IMR-90 (cell line): ENCODE measurements at regions not wholly inside any gene's neighbourhood (a gene's known extent, or its start where the extent isn't known, plus 50 kb on each side); places are given as distances from the start of the nearest gene placed in this dataset.

Experiments
- ATAC-seq: fragments of 200-7000 bp; cut with Tn5 transposase; 2 replicates; pipeline ENCODE4 v1.9.1; 2020; ENCODE audit warnings: low read depth, mild to moderate bottlenecking, moderate library complexity
- BruUV-seq: library from RNA; stranded (reverse); fragments of 400-500 nt; replicated peaks from 2 replicates; lab custom pipeline; 2021; lab: Mats Ljungman, UMichigan
- CTCF ChIA-PET: fragments of 300-600 bp; formaldehyde crosslinking; extraction: SDS; loops from one replicate; lab custom pipeline; 2021; ENCODE audit warnings: antibody characterized with exemption; lab: Yijun Ruan, JAX
- POLR2A ChIA-PET: fragments of 300-600 bp; sonication (Branson Sonifier 250); formaldehyde crosslinking; loops from one replicate; lab custom pipeline; 2022; ENCODE audit warnings: antibody characterized with exemption; ENCODE audit not compliant: unreplicated experiment; lab: Charles Lee
- DNase-seq: peaks from one replicate; pipeline ENCODE4 v3.0.0; 2013
- H2AFZ ChIP-seq: replicated peaks from 2 replicates; pipeline ENCODE3; 2013; ENCODE audit warnings: low read length, mild to moderate bottlenecking; ENCODE audit not compliant: poor library complexity
- H2AK5ac ChIP-seq: 2 replicates; pipeline ENCODE4 v1.6.1; 2013; ENCODE audit warnings: low read depth, low read length, inconsistent platforms
- H2AK9ac ChIP-seq: replicated peaks from 2 replicates; pipeline ENCODE3; 2013; ENCODE audit warnings: mild to moderate bottlenecking, low read depth, low read length, moderate library complexity; ENCODE audit not compliant: poor library complexity
- H2BK120ac ChIP-seq: 2 replicates; pipeline ENCODE4 v1.6.1; 2013; ENCODE audit warnings: low read depth, low read length, inconsistent platforms
- H2BK15ac ChIP-seq: 3 replicates; pipeline ENCODE4 v1.6.1; 2013; ENCODE audit warnings: low read depth, low read length, inconsistent platforms
- H2BK20ac ChIP-seq: 2 replicates; pipeline ENCODE4 v1.6.1; 2013; ENCODE audit warnings: low read depth, mild to moderate bottlenecking, inconsistent platforms, low read length, moderate library complexity
- H2BK5ac ChIP-seq: 2 replicates; pipeline ENCODE4 v1.6.1; 2013; ENCODE audit warnings: mild to moderate bottlenecking, low read depth, low read length, inconsistent platforms; ENCODE audit not compliant: poor library complexity, severe bottlenecking
- H3K14ac ChIP-seq: replicated peaks from 2 replicates; pipeline ENCODE4 v1.6.1; 2013; ENCODE audit warnings: low read depth, low read length, inconsistent platforms
- H3K18ac ChIP-seq: 2 replicates; pipeline ENCODE4 v1.6.1; 2013; ENCODE audit warnings: low read depth, low read length, control low read depth
- H3K23ac ChIP-seq: 2 replicates; pipeline ENCODE4 v1.6.1; 2013; ENCODE audit warnings: low read depth, low read length, inconsistent platforms
- H3K27ac ChIP-seq: 2 replicates; pipeline ENCODE4 v1.5.1; 2013; ENCODE audit warnings: mild to moderate bottlenecking, control low read depth, low read length; ENCODE audit not compliant: insufficient read depth
- H3K27me3 ChIP-seq: 2 replicates; pipeline ENCODE4 v1.6.1; 2013; ENCODE audit warnings: low read length; ENCODE audit not compliant: control insufficient read depth, insufficient read depth
- H3K36me3 ChIP-seq: 2 replicates; pipeline ENCODE4 v1.6.1; 2013; ENCODE audit warnings: low read length, mixed read lengths; ENCODE audit not compliant: control insufficient read depth, insufficient read depth
- H3K4ac ChIP-seq: 2 replicates; pipeline ENCODE4 v1.6.1; 2013; ENCODE audit warnings: low read depth, low read length, inconsistent platforms
- H3K4me1 ChIP-seq: 2 replicates; pipeline ENCODE4 v1.6.1; 2013; ENCODE audit warnings: low read length, mixed read lengths; ENCODE audit not compliant: control insufficient read depth, insufficient read depth
- H3K4me2 ChIP-seq: 2 replicates; pipeline ENCODE4 v1.6.1; 2013; ENCODE audit warnings: low read depth, mild to moderate bottlenecking, control low read depth, low read length, moderate library complexity
- H3K4me3 ChIP-seq: 2 replicates; pipeline ENCODE4 v1.5.1; 2013; ENCODE audit warnings: low read depth, mild to moderate bottlenecking, control low read depth, low read length, moderate library complexity; ENCODE audit not compliant: insufficient read depth
- H3K56ac ChIP-seq: 2 replicates; pipeline ENCODE4 v1.6.1; 2013; ENCODE audit warnings: low read length, inconsistent platforms; ENCODE audit not compliant: insufficient read depth; ENCODE audit errors: extremely low read depth
- H3K79me1 ChIP-seq, 2 experiments: 2 replicates each; pipeline ENCODE4 v1.6.1; 2013; ENCODE audit warnings: low read length in 2 of 2, inconsistent platforms in 1 of 2, low read depth in 1 of 2
- H3K9ac ChIP-seq: 2 replicates; pipeline ENCODE4 v1.6.1; 2013; ENCODE audit warnings: low read depth, low read length, control low read depth
- H3K9me1 ChIP-seq: 2 replicates; pipeline ENCODE4 v1.6.1; 2013; ENCODE audit warnings: low read length, inconsistent platforms; ENCODE audit not compliant: insufficient read depth
- H3K9me3 ChIP-seq: 2 replicates; pipeline ENCODE4 v1.6.1; 2013; ENCODE audit warnings: low read length; ENCODE audit not compliant: control insufficient read depth, insufficient read depth
- H4K20me1 ChIP-seq: 2 replicates; pipeline ENCODE4 v1.6.1; 2013; ENCODE audit warnings: low read length, inconsistent platforms; ENCODE audit not compliant: insufficient read depth
- H4K5ac ChIP-seq: 2 replicates; pipeline ENCODE4 v1.6.1; 2013; ENCODE audit warnings: mild to moderate bottlenecking, low read depth, low read length, control low read depth
- H4K8ac ChIP-seq, 2 experiments: 2 replicates each; pipeline ENCODE4 v1.6.1; 2013; ENCODE audit warnings: low read depth in 2 of 2, low read length in 2 of 2, control low read depth in 1 of 2, inconsistent platforms in 1 of 2
- H4K91ac ChIP-seq: 2 replicates; pipeline ENCODE4 v1.6.1; 2013; ENCODE audit warnings: low read depth, low read length, inconsistent platforms; ENCODE audit not compliant: insufficient read depth
- BHLHE40 ChIP-seq: fragments of 150-350 bp; IDR thresholded peaks from 2 replicates; pipeline ENCODE4 v1.6.1; 2016; ENCODE audit warnings: mild to moderate bottlenecking, low read depth, low read length
- CEBPB ChIP-seq: IDR thresholded peaks from 2 replicates; pipeline ENCODE4 v1.6.1; 2012; ENCODE audit warnings: low read depth, low read length, improper control_type of control experiment
- CHD1 ChIP-seq: IDR thresholded peaks from 2 replicates; pipeline ENCODE4 v1.6.1; 2012; ENCODE audit warnings: low read depth, low read length, improper control_type of control experiment
- ELK1 ChIP-seq: fragments of 150-350 bp; IDR thresholded peaks from 2 replicates; pipeline ENCODE4 v1.6.1; 2016; ENCODE audit warnings: low read depth, mild to moderate bottlenecking, low read length, moderate library complexity, borderline replicate concordance
- FOS ChIP-seq: fragments of 150-350 bp; IDR thresholded peaks from 2 replicates; pipeline ENCODE4 v1.6.1; 2016; ENCODE audit warnings: low read depth, low read length
- MAFK ChIP-seq: IDR thresholded peaks from 2 replicates; pipeline ENCODE4 v1.6.1; 2012; ENCODE audit warnings: low read depth, low read length, improper control_type of control experiment
- MXI1 ChIP-seq: IDR thresholded peaks from 2 replicates; pipeline ENCODE4 v1.6.1; 2012; ENCODE audit warnings: low read depth, mild to moderate bottlenecking, low read length, moderate library complexity, borderline replicate concordance
- POLR2A ChIP-seq: IDR thresholded peaks from 2 replicates; pipeline ENCODE4 v1.6.1; 2012; ENCODE audit warnings: mild to moderate bottlenecking, low read depth, low read length
- RAD21 ChIP-seq: IDR thresholded peaks from 2 replicates; pipeline ENCODE4 v1.6.1; 2012; ENCODE audit warnings: low read length, improper control_type of control experiment
- RFX5 ChIP-seq: IDR thresholded peaks from 2 replicates; pipeline ENCODE4 v1.8.0; 2012; ENCODE audit warnings: low read depth, mild to moderate bottlenecking, low read length, moderate library complexity
- SMC3 ChIP-seq: fragments of 150-350 bp; IDR thresholded peaks from 2 replicates; pipeline ENCODE4 v1.6.1; 2016; ENCODE audit warnings: low read depth, mild to moderate bottlenecking, antibody characterized with exemption, low read length, moderate library complexity
- USF2 ChIP-seq: fragments of 150-350 bp; IDR thresholded peaks from 2 replicates; pipeline ENCODE4 v1.6.1; 2017; ENCODE audit warnings: mild to moderate bottlenecking, antibody characterized with exemption, low read length, low read depth
- WGBS, 2 experiments: methylation state at CpG; one replicate each; pipeline versions ENCODE4 v1.1.5 to v1.1.7; 2013; ENCODE audit warnings: missing lambda C conversion rate in 2 of 2; ENCODE audit not compliant: insufficient read length in 1 of 2; ENCODE audit errors: extremely low coverage in 2 of 2; 5-methylcytosine and 5-hydroxymethylcytosine counted together
- dilution Hi-C: fragments of 300-500 bp; cut with HindIII; formaldehyde crosslinking; loops from one replicate; pipeline ENCODE4 v1.14.3; 2018; ENCODE audit warnings: low sequenced_read_pairs; ENCODE audit not compliant: unreplicated experiment
- in situ Hi-C: fragments of 300-500 bp; cut with MboI; formaldehyde crosslinking; loops from 3 replicates; pipeline ENCODE4 v1.14.3; 2019; ENCODE audit warnings: low sequenced_read_pairs, inconsistent platforms, mixed read lengths
- intact Hi-C: fragments of 100-400 bp; cut with micrococcal nuclease; formaldehyde crosslinking; loops from 2 replicates; pipeline ENCODE4 v1.10.0; 2022

- no peak overlapping the region for H3K23ac ChIP-seq
- peaks cover 2% of the 10 kb centered on the region; the same call in 1 of the 2 replicates for H3K9me3 ChIP-seq
- DNase-seq (no peak), ATAC-seq (no peak)
- H2AFZ ChIP-seq, result no peak overlapping the region
- ChIA-PET CTCF (no interaction called here), POLR2A (interaction anchor here (0.5 kb wide), 1 partner anchor 433 kb away, joined by 4 read pairs; no protein-coding TSS in a partner anchor)
- in situ Hi-C loops (no loop called here), dilution Hi-C loops (no loop called here), intact Hi-C loops (no loop called here)
- no peaks in the 10 kb centered on the region; the same call in 1 of the 2 replicates for H3K4me1 ChIP-seq
- no peak overlapping the region for H3K27ac ChIP-seq
- H2BK20ac ChIP-seq, result no peak overlapping the region
- H4K8ac ChIP-seq, result no peak overlapping the region
- H3K9ac ChIP-seq, result no peak overlapping the region
- no peak overlapping the region for H2AK5ac ChIP-seq
- no peak overlapping the region for H3K56ac ChIP-seq
- no peak overlapping the region for H2BK120ac ChIP-seq
- no peaks in the 10 kb centered on the region for H4K20me1 ChIP-seq
- TF ChIP-seq POLR2A, result no peak
- TF ChIP-seq RAD21, result no peak
- no peak for TF ChIP-seq USF2
- no peak for TF ChIP-seq BHLHE40
- no peak for TF ChIP-seq MAFK
- no peak for TF ChIP-seq MXI1
- TF ChIP-seq FOS, result no peak
- no peak for TF ChIP-seq RFX5
- TF ChIP-seq SMC3, result no peak
- no peak for TF ChIP-seq CHD1
- TF ChIP-seq CEBPB, result no peak
- TF ChIP-seq ELK1, result no peak
- WGBS, 2 experiments, result no CpG with 5 or more reads among the region's 2 CpGs
- no peak overlapping the region for H2BK15ac ChIP-seq
- H3K18ac ChIP-seq, result no peak overlapping the region
- no peak overlapping the region for H3K4me3 ChIP-seq
- no peak overlapping the region for H2BK5ac ChIP-seq
- no peak overlapping the region for H3K14ac ChIP-seq
- no peak overlapping the region for H3K4me2 ChIP-seq
- no peaks in the 10 kb centered on the region for H3K9me1 ChIP-seq
- no peak overlapping the region for H4K5ac ChIP-seq
- H3K4ac ChIP-seq, result no peak overlapping the region
- H2AK9ac ChIP-seq, result no peak overlapping the region
- H3K36me3 ChIP-seq, result no peaks in the 10 kb centered on the region
- no peaks in the 10 kb centered on the region for H3K79me1 ChIP-seq
- H4K91ac ChIP-seq, result no peak overlapping the region
- peaks cover 2% of the 10 kb centered on the region; the same call in 1 of the 2 replicates for H3K27me3 ChIP-seq
- BruUV-seq, result no TSS peak
Observed at GRCh38 chr15:91568036-91568435, 285.5 kb upstream of the SLCO3A1 start.
